Keratinocyte (primary cell): ENCODE measurements at regions not wholly inside any gene's neighbourhood (a gene's known extent, or its start where the extent isn't known, plus 50 kb on each side); places are given as distances from the start of the nearest gene placed in this dataset.

Experiments
- DNase-seq: peaks from one replicate; pipeline ENCODE4 v3.0.0-alpha.2; 2011; ENCODE audit warnings: low read depth, missing footprints, low spot score
- FAIRE-seq: peaks from 2 replicates; lab custom pipeline; 2011; peaks lifted over from hg19 to GRCh38; lab: Jason Lieb, UNC
- H2AFZ ChIP-seq: 2 replicates; pipeline ENCODE4 v1.6.0; 2012; ENCODE audit warnings: low read length, control low read depth, inconsistent platforms; ENCODE audit not compliant: control insufficient read depth
- H3K27ac ChIP-seq: 2 replicates; pipeline ENCODE4 v1.5.1; 2011; ENCODE audit warnings: low read length; ENCODE audit not compliant: control insufficient read depth, insufficient read depth
- H3K27me3 ChIP-seq: 3 replicates; pipeline ENCODE4 v1.6.0; 2011; ENCODE audit warnings: low read length; ENCODE audit not compliant: control insufficient read depth, insufficient read depth; ENCODE audit errors: extremely low read depth
- H3K36me3 ChIP-seq, 2 experiments: 2 replicates in 1 of 2; 3 replicates in 1 of 2; pipeline ENCODE4 v1.5.1; 2011; ENCODE audit warnings: low read length in 2 of 2, mild to moderate bottlenecking in 1 of 2; ENCODE audit not compliant: control insufficient read depth in 2 of 2, insufficient read depth in 2 of 2; ENCODE audit errors: extremely low read depth in 1 of 2
- H3K4me1 ChIP-seq: 3 replicates; pipeline ENCODE4 v1.5.1; 2011; ENCODE audit warnings: low read length; ENCODE audit not compliant: control insufficient read depth, insufficient read depth; ENCODE audit errors: extremely low read depth
- H3K4me2 ChIP-seq: 3 replicates; pipeline ENCODE4 v1.6.0; 2011; ENCODE audit warnings: low read depth, low read length; ENCODE audit not compliant: control insufficient read depth, insufficient read depth; ENCODE audit errors: extremely low read depth
- H3K4me3 ChIP-seq, 3 experiments: fragments of 200-600 bp in 1 of 3; sonication (generic) in 1 of 3; 2 replicates in 2 of 3; 3 replicates in 1 of 3; pipeline ENCODE4 v1.5.1; 2011 to 2016; ENCODE audit warnings: low read length in 3 of 3, mild to moderate bottlenecking in 3 of 3, control low read depth in 2 of 3, inconsistent platforms in 1 of 3, low read depth in 1 of 3, mixed read lengths in 1 of 3, mixed run types in 1 of 3, moderate library complexity in 1 of 3; ENCODE audit not compliant: control insufficient read depth in 2 of 3, insufficient read depth in 2 of 3; ENCODE audit errors: extremely low read depth in 1 of 3
- H3K79me2 ChIP-seq: 2 replicates; pipeline ENCODE4 v1.6.0; 2012; ENCODE audit warnings: low read length; ENCODE audit not compliant: control insufficient read depth, insufficient read depth
- H3K9ac ChIP-seq: 3 replicates; pipeline ENCODE4 v1.6.0; 2011; ENCODE audit warnings: low read length; ENCODE audit not compliant: control insufficient read depth, insufficient read depth; ENCODE audit errors: extremely low read depth
- H3K9me1 ChIP-seq: 3 replicates; pipeline ENCODE4 v1.6.0; 2011; ENCODE audit warnings: low read length; ENCODE audit not compliant: control insufficient read depth, insufficient read depth; ENCODE audit errors: extremely low read depth
- H3K9me3 ChIP-seq: 2 replicates; pipeline ENCODE4 v1.5.1; 2012; ENCODE audit warnings: low read depth, low read length; ENCODE audit not compliant: control insufficient read depth
- H4K20me1 ChIP-seq: 3 replicates; pipeline ENCODE4 v1.6.0; 2011; ENCODE audit warnings: low read length; ENCODE audit not compliant: control insufficient read depth, insufficient read depth; ENCODE audit errors: extremely low read depth
- EZH2 ChIP-seq: IDR thresholded peaks from one replicate; pipeline ENCODE4 v1.6.1; 2012; ENCODE audit warnings: inconsistent platforms, mild to moderate bottlenecking, low read length, moderate library complexity
- dilution Hi-C: fragments of 300-500 bp; cut with MboI; formaldehyde crosslinking; loops from one replicate; pipeline ENCODE4 v1.7.0; 2020; ENCODE audit warnings: low sequenced_read_pairs; ENCODE audit not compliant: extremely low pct_ligation_motif_present
- TF ChIP-seq, protein P1 (sequence below), 3 experiments: IDR thresholded peaks in 1 of 3; conservative IDR thresholded peaks in 1 of 3; optimal IDR thresholded peaks in 1 of 3; 2 replicates in 2 of 3; 3 replicates in 1 of 3; pipeline versions ENCODE3 to v1.5.1; 2011; ENCODE audit warnings: low read length in 3 of 3, mild to moderate bottlenecking in 3 of 3, moderate library complexity in 2 of 3, control low read depth in 1 of 3, inconsistent platforms in 1 of 3; ENCODE audit not compliant: insufficient read depth in 2 of 3; ENCODE audit errors: extremely low read depth in 1 of 3

DNA sequence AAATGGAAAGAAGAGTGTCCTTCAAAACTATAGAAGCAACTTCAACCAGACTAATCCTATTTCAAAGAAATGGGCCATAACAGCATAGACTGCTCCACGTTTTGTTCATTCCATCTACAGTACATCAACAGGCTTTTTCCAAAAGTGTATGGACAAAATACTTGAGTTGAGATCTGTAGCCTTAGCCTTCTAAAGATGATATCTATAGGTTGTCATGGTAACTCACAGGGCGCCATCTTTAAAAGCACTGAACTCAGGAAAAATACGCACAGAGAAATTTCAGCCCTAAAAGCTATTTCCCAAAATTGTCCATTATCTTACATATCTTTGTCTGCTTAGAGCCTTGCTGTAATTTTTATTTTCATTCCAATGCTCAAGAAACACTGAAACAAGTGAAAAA is 439.4 kb upstream of the NBEA start:
- dilution Hi-C loops: no loop called here
- H3K4me1 ChIP-seq: no peaks in the 10 kb centered on the region
- no peak for FAIRE-seq

DNA sequence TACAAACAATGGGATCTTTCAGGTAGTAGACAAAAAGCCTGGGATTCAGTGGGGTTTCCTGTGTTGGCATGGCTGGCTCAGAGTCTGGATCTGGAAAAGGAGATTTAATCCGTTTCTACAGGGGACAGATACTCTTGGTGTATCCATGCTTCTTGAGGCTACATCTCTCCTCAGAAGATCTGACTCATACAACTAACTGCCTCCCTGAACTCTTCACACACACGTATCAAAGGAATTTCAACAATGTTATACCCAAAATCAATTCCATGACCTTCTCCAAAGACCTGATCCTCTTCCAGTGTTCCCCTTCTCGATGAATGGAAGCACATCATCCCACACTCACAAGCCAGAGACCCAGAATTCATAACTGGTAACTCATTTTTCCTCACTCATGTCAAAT is 435.3 kb upstream of the NBEA start:
- H3K27me3 ChIP-seq: no peaks in the 10 kb centered on the region
- no peaks in the 10 kb centered on the region for H3K4me1 ChIP-seq
- no peak overlapping the region for H3K9ac ChIP-seq
- no peak overlapping the region for H3K4me2 ChIP-seq
- H3K9me3 ChIP-seq: no peaks in the 10 kb centered on the region
- H3K4me3 ChIP-seq: no peak overlapping the region
- dilution Hi-C loops: no loop called here
- no peaks in the 10 kb centered on the region for H3K79me2 ChIP-seq
- no peak for FAIRE-seq
- H3K27ac ChIP-seq: no peak overlapping the region
- DNase-seq: no peak
- no peaks in the 10 kb centered on the region for H3K9me1 ChIP-seq
- H4K20me1 ChIP-seq: no peaks in the 10 kb centered on the region
- no peaks in the 10 kb centered on the region for H3K36me3 ChIP-seq
- H2AFZ ChIP-seq: no peak overlapping the region
- no peak for TF ChIP-seq EZH2
- TF ChIP-seq, protein P1, sequence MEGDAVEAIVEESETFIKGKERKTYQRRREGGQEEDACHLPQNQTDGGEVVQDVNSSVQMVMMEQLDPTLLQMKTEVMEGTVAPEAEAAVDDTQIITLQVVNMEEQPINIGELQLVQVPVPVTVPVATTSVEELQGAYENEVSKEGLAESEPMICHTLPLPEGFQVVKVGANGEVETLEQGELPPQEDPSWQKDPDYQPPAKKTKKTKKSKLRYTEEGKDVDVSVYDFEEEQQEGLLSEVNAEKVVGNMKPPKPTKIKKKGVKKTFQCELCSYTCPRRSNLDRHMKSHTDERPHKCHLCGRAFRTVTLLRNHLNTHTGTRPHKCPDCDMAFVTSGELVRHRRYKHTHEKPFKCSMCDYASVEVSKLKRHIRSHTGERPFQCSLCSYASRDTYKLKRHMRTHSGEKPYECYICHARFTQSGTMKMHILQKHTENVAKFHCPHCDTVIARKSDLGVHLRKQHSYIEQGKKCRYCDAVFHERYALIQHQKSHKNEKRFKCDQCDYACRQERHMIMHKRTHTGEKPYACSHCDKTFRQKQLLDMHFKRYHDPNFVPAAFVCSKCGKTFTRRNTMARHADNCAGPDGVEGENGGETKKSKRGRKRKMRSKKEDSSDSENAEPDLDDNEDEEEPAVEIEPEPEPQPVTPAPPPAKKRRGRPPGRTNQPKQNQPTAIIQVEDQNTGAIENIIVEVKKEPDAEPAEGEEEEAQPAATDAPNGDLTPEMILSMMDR (optimal IDR thresholded peaks at IDR 0.05 in 1 of 3, IDR thresholded peaks at IDR 0.05 in 1 of 3, conservative IDR thresholded peaks at IDR 0.05 in 1 of 3; ENCODE audit: extremely low read depth in 1 of 3, insufficient read depth in 2 of 3, low read length in 3 of 3): no peak

More for the DNA sequence above, 439.4 kb upstream of the NBEA start:
- Histone ChIP-seq H3K27ac (no peak overlapping the region), H3K9me3 (no peaks in the 10 kb centered on the region), H3K9me1 (no peaks in the 10 kb centered on the region), H3K36me3 (no peaks in the 10 kb centered on the region), H3K4me3 (no peak overlapping the region), H3K4me2 (no peak overlapping the region), H3K27me3 (no peaks in the 10 kb centered on the region), H3K79me2 (no peaks in the 10 kb centered on the region), H2AFZ (no peak overlapping the region), H3K9ac (no peak overlapping the region), H4K20me1 (no peaks in the 10 kb centered on the region)
- DNase-seq: no peak
- TF ChIP-seq, protein P1 (optimal IDR thresholded peaks at IDR 0.05 in 1 of 3, IDR thresholded peaks at IDR 0.05 in 1 of 3, conservative IDR thresholded peaks at IDR 0.05 in 1 of 3; ENCODE audit: extremely low read depth in 1 of 3, insufficient read depth in 2 of 3, low read length in 3 of 3): no peak
- TF ChIP-seq EZH2: no peak
